ENCODE measurements at regions not wholly inside any gene's neighbourhood (a gene's known extent, or its start where the extent isn't known, plus 50 kb on each side); places are given as distances from the start of the nearest gene placed in this dataset.

DNA sequence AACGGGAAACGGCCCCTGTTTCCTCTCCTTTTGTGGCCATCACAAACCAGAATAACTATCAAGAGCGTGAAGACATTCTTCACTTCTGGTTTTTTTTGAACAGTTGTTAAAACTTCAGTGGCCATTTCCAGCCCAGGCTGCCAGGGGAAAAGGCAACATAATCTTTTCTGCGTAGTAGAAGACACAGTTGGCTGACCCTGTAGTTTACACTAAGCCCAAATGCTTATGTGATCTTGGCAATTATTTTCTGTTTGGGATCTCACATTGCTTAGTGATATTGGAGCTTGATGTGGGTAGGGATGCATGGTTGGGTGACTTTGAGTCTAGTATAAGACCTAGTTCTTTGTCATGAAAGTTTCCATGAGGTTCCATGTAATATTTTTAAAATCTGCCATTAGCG, 449.4 kb upstream of the CDH4 start:
- WGBS, 2 donors = 64 to 73% methylated on average over 5 of the region's 5 CpGs
- ATAC-seq (ENCODE audit: insufficient read depth, low FRiP score) (no peak), DNase-seq (peak; percentile 20 to 82 (median 72))
- peaks cover 0 to 20% (median 0%) of the 10 kb centered on the region in 5 donors for H3K4me1 ChIP-seq (ENCODE audit: control insufficient read depth in 5 of 5, insufficient read depth in 5 of 5, low read length in 5 of 5)
- no peak overlapping the region for H3K27ac ChIP-seq (ENCODE audit: low read depth in 1 of 2, low read length in 1 of 2)
- no peak for TF ChIP-seq CTCF (IDR thresholded peaks at IDR 0.05; ENCODE audit: control extremely low read depth, extremely low read depth)
- no peaks in the 10 kb centered on the region for H3K36me3 ChIP-seq (ENCODE audit: control insufficient read depth in 4 of 4, insufficient read depth in 4 of 4, low read length in 4 of 4)
- no peak overlapping the region for H3K9ac ChIP-seq (ENCODE audit: insufficient read depth in 1 of 2, low read length in 2 of 2)
- no peak overlapping the region for H3K4me3 ChIP-seq
- no peaks in the 10 kb centered on the region for H3K27me3 ChIP-seq (ENCODE audit: control insufficient read depth in 3 of 3, insufficient read depth in 3 of 3, low read length in 2 of 3)
- peaks cover 0 to 9% (median 0%) of the 10 kb centered on the region in 4 donors for H3K9me3 ChIP-seq (ENCODE audit: control insufficient read depth in 4 of 4, insufficient read depth in 3 of 4, low read length in 3 of 4)

DNA sequence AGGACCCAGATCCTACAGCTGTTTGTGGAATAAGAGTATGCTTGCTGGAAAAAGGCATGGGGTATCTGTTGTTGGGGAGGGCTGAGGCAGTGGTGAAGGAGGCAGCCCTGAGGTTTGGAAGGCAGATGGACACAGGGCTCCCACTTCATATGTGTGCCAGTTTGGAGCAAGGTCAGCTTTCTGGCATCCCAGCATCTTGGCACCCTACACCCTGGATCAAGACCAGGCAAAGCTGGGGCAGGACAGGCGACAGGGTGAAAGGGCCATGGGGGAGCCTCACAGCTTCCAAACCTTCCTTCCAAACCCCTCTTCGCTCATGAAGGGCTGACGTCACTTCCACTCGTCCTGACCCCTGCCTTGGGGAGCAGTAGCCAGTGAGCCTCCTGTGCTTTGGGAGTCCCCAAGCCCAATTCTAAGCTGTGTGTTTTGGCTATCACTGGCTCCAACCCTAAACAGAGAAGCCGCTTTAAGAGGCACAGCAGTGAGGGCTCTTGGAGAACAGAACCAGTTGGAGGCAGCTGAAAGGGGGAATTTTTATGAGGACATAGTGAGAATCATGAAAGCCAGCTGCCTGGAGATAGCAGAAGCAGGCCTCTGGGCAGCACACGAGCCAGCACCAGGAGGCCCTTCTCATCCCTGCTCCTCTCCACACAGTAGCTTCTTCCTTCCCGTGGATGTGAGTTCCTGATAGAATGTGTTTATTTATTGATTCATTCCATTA, 448.6 kb upstream of the CDH4 start:
- H3K9ac ChIP-seq (ENCODE audit: insufficient read depth in 1 of 2, low read length in 2 of 2) = no peak overlapping the region
- H3K9me3 ChIP-seq (ENCODE audit: control insufficient read depth in 4 of 4, insufficient read depth in 3 of 4, low read length in 3 of 4) = peaks cover 0 to 9% (median 0%) of the 10 kb centered on the region in 4 donors
- no peak for TF ChIP-seq CTCF (IDR thresholded peaks at IDR 0.05; ENCODE audit: control extremely low read depth, extremely low read depth)
- no peak overlapping the region for H3K27ac ChIP-seq (ENCODE audit: low read depth in 1 of 2, low read length in 1 of 2)
- H3K27me3 ChIP-seq (ENCODE audit: control insufficient read depth in 3 of 3, insufficient read depth in 3 of 3, low read length in 2 of 3) = no peaks in the 10 kb centered on the region
- peak; percentile 76 to 93 (median 88) for DNase-seq
- H3K4me1 ChIP-seq (ENCODE audit: control insufficient read depth in 5 of 5, insufficient read depth in 5 of 5, low read length in 5 of 5) = peaks cover 0 to 20% (median 0%) of the 10 kb centered on the region in 5 donors
- H3K36me3 ChIP-seq (ENCODE audit: control insufficient read depth in 4 of 4, insufficient read depth in 4 of 4, low read length in 4 of 4) = no peaks in the 10 kb centered on the region
- ATAC-seq (ENCODE audit: insufficient read depth, low FRiP score) = no peak
- 74 to 76% methylated on average over 7 of the region's 7 CpGs for WGBS, 2 donors
- no peak overlapping the region for H3K4me3 ChIP-seq

GRCh38 chr20:60804240-60804917, 447.7 kb upstream of the CDH4 start:
- WGBS, 2 donors = 61 to 74% methylated on average over 4 of the region's 4 CpGs
- Histone ChIP-seq H3K9ac (ENCODE audit: insufficient read depth in 1 of 2, low read length in 2 of 2) (no peak overlapping the region), H3K4me3 (no peak overlapping the region), H3K4me1 (ENCODE audit: control insufficient read depth in 5 of 5, insufficient read depth in 5 of 5, low read length in 5 of 5) (peaks cover 0 to 20% (median 0%) of the 10 kb centered on the region in 5 donors), H3K36me3 (ENCODE audit: control insufficient read depth in 4 of 4, insufficient read depth in 4 of 4, low read length in 4 of 4) (no peaks in the 10 kb centered on the region), H3K9me3 (ENCODE audit: control insufficient read depth in 4 of 4, insufficient read depth in 3 of 4, low read length in 3 of 4) (peaks cover 0 to 9% (median 0%) of the 10 kb centered on the region in 4 donors), H3K27me3 (ENCODE audit: control insufficient read depth in 3 of 3, insufficient read depth in 3 of 3, low read length in 2 of 3) (no peaks in the 10 kb centered on the region), H3K27ac (ENCODE audit: low read depth in 1 of 2, low read length in 1 of 2) (no peak overlapping the region)
- DNase-seq = no peak
- TF ChIP-seq CTCF (IDR thresholded peaks at IDR 0.05; ENCODE audit: control extremely low read depth, extremely low read depth) = no peak
- no peak for ATAC-seq (ENCODE audit: insufficient read depth, low FRiP score)

All from lung (tissue), 11 donors.